HG03045 (cell line): ENCODE measurements at regions not wholly inside any gene's neighbourhood (a gene's known extent, or its start where the extent isn't known, plus 50 kb on each side); places are given as distances from the start of the nearest gene placed in this dataset.

Experiments
- ATAC-seq: cut with Tn5 transposase; IDR thresholded peaks from one replicate; pipeline ENCODE4 v1.9.1; 2021; ENCODE audit warnings: mild to moderate bottlenecking, moderate library complexity; ENCODE audit not compliant: unreplicated experiment

DNA sequence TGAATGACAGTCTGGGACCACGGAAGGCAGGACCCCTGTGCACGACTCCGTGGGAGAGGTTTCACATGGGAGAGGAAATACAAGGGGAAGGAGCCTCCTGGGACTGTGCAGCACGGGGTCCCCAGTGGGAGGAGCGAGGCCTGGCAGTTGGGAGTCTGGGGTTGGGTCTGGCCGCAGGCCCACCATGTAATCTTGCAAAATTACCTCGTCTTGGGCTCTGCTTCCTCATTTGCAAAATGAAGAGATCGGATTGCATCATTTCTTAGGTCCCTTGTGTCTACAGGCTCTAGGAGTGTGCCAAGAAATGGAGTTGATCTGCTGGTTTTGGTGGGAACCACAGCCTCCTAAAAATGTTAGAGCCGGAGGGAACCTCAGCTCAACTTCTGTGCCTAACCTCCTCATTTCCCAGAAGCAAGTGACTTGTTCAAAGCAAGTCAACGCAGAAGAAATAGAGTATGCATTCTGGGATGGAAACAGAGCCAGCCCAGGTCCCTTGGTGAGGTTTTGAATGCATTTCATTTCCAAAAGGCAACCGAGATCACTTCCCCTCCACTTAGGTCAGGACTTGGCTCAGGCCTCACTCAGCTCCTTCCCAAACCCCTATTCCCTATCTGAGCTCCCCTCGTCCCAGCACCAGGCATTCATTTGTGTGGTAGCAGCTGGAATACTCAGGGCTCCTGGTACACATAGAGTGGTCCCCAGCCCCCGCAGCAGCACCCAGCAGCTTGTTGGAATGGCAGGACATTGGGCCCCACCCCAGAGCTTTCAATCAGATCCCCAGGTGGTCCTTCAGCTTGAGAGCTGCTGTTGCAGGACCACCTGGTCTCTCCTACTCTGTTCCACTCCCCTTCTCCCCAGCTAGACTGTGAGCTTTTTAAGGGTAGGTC lies 267.7 kb downstream of the XXYLT1 start:
- no peak for ATAC-seq

DNA sequence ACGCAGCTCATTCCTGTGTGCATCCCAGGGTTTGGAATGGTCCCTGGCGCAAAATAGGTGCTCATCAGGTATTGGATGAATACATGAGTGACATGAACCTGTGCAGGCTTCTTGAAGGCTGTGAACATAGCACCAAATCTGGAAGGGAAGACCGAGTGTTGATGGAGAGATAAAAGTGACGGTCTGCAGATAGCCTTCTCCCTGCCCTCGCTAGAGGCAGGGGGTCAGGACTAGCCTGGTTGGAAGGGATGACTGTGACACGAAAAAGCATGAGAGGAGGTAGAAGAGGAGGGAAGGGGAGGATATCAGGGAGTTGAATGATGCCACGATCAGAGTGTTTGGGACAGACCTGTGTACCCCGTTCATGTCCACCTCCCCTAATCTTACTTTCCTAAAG lies 267.1 kb downstream of the XXYLT1 start:
- no peak for ATAC-seq

DNA sequence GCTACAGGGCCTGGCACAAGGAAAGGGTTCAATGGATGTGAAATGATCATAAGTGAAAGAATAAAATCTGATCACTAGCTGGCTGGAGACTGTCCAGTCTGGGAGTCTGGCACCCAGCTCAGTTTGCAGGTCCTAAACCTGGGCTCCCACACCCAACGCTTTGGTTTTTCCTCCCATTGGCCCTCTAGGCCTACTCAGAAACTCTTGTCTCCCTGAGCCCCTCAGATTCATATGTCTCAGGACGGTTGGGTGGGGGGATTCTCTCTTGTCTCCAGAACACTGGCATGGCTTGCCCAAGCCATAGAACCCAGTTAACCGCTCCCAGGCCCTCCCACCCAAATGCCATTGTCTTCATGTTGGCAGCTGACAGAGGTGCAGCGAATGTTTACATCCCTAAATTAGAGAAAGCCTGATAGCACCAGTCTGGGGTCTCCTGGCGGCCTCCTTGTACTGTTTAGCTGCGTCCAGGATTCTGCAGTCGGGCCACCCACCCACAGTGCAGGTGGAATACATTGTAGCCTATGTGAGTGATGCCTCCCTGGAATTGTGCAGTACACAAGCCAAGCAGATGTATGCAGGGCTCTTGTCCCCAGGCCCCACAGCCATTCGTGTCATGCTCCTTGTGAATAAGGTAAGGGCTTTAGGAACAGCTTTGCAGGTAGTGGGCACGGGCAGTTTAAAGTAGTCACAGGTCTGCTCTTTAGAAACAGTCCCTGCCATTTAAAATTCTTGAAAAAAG lies 266.3 kb downstream of the XXYLT1 start:
- ATAC-seq, result no peak

DNA sequence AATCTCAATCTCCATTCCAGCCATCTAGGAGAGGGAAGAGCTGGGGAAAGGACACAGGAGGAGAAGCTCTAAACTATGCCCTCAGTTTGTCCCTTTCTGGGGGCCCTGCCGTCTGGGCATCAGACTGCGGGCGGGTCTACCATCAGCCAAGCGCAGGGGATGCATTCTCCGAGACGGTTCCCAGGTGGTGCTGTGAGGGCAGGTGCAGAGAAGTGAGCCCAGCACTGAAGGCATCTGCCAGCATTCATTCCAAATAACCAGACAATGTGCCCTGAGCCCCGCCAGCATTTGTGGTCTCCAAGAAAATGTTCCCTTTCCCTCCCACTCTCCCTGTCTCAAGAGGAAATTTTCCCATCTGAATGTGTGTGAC lies 265.7 kb downstream of the XXYLT1 start:
- ATAC-seq, result no peak

DNA sequence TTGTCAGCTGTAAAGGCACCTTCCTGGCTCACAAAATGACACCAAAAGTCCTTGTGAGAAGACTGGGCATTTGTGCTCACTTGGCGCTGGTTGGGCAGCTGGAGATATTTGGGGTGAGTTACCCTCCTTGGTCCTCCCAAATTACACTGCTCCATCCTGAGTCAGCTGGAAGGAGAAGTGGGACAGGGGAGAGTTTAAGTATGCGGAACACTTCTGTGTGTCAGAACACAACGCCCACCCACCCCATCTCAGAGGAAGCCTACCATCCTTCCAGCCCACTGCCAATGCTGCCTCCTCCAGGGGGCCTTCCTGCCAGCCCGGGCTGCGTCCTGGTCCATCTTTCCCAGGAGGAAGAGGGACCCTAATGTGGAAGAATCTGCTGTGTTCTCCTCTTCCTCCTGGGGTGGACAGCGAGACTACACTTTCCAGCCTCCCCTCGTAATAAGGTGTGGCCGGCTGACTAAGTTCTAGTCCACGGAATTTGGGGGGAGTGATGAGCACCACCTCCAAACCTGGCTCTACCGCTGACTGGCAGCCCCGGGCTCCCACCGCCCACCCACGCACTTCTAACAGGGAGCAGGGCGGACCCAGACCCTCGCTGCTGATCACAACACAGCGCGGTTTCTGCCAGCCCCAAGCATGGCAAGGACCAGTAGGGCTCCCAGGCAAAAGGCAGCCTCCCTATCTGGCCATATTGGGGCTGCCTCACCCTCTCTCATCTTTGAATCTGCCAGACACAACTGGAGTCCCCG lies 265.0 kb downstream of the XXYLT1 start:
- ATAC-seq, result no peak

DNA sequence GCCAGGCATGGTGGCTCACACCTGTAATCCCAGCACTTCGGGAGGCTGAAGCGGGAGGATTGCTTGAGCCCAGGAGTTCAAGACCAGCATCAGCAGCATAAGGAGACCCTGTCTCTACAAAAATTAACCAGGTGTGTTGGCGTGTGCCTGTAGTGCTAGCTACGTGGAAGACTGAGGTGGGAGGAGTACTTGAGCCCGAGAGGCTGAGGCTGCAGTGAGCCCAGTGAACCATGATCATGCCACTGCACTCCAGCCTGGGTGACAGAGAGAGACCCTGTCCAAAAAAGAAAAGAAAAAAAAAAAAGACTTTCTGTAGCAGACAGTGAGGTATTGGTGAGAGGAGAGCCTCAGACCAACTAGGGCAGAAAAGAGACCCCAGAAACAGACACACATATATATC lies 263.8 kb downstream of the XXYLT1 start:
- ATAC-seq, result no peak

DNA sequence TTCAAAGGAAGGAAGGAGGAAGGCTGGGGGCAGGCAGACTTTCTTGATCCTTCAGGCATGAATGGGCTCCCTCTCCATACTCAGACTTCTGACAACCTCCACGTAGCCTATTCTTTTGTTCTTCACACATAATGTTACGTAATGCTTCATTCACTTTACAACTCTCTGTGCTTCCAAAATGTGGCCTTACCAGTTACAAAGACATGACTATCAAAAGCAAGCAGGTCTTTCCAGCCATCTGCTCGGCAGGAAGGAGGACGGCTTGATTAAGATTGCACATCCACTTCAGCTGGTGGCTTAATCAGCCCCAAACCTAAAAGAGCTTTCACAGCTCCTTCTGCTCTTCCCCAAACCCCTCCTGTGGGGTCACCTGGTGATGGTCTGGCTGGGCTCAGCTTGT lies 263.2 kb downstream of the XXYLT1 start:
- ATAC-seq, result no peak

DNA sequence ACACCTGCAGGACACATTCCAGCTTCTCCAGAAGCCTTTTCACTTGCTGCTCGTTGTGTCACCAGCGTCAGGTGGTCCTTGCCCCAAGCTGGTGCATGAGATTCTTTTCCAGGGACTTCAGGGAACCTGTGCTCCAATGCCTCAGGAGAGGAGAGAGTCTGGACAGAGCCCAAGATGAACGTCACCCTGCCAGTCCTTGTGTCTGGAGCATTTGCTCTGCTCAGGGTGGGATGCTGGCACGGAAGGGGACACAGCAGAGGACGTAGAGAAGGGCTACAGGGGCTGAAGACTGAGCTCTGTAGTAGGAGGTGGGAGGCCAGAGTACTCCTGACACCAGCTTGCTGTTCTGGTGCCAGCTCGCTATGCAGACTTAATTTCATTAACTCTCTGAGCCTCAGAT lies 262.1 kb downstream of the XXYLT1 start:
- ATAC-seq, result no peak

DNA sequence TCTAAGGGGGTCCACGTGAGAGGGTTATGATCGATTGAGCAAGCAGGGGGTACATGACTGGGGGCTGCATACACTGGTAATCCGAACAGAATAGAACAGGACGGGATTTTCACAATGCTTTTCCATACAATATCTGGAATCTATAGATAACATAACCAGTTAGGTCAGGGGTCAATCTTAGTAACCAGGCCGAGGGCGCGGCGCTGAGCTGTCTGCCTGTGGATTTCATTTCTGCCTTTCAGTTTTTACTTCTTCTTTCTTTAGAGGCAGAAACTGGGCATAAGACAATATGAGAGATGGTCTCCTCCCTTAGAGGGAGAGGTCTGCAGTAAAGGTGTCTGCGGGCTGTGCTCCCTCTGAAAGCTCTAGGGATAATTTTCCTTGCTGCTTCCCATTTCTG lies 261.3 kb downstream of the XXYLT1 start:
- no peak for ATAC-seq

DNA sequence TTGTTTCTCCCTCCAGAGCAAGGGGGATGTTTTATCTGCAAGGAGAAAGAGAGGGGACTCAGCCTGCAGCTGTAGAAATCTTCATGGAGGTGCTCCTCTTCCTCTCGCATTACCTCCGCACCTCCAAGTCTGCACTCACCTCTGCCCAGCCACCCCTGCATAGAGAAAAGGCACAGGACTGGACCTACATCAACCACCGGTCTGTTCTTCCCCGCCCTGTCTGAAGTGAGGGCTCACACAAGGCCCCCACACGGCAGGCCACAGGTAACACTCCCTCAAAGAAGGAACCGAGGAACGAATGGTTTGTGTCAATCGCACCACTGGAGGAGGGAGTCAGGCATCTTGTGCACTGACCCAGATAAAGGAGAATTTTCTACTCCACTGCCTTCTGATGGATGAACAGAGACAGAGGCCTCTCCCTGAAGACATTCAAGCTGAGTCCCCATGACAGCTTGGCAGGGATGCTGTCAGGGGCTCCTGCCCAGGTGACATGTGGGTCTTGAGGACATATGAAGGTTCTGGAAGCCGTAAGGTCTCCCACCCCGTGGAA lies 260.3 kb downstream of the XXYLT1 start:
- ATAC-seq, result no peak

DNA sequence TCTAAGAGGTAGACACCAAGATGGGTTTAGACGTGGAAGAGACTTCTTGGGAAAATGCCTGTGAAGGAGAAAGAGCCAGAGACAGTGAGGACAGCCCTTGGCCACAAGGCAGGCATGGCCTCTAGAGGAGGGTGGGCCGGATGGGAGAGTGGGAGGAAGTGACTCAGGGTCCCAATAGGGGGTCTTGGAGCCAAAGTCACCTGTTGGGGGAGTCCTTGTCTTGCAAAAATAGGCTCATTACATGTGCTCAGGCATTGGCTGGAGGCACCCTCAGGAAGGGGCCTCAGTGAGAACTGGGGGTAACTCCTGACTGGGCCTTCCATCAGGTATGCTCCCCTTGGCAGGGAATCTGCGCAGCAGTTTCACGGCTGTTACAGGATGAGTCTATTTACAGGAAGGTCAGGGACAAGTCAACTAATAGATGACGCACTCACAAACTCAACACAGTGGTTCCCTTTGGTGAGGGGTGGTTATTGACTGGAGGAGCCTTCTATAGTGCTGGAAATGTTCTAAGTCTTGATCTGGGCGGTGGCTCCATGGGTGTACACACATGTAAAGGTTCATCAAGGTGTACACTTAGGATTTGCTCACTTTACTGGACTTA lies 259.6 kb downstream of the XXYLT1 start:
- no peak for ATAC-seq

DNA sequence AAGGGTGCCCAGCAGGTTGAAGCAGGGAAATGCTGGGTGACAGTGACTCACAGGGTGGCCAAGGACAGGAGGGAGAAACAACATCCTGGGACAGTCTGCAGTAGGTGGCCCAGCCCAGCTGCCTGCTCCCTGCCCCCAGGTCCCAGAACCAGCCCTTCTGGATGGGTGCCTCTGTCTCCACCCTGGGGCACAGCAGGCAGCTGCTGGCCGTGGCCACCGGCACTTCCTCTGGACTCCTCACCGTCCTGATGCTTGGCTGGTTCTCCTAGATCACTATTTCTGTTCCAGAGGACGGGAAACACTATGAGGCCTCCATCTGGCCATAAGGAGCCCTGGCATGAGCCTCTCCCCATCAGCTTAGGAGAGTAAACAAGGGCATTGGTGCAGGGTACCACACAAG lies 258.9 kb downstream of the XXYLT1 start:
- ATAC-seq, result no peak

DNA sequence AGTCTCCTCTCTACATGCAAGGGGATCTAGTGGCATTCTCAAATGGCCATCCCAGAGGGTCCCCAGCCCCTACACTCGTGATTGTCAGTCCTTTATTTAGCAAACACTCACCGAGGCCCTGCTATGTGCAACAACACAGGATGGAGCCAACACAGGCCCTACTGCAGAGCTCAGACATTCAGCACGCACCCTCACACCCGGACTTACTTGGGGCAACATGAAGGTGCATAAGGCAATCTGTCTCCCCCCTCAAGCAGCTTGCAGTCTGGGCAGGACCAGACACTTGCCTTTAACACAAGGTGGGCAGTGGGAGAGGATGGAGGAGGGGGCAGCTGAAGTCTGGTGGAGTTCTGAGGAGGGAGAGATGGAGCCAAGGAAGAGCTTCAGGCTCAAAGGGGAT lies 258.4 kb downstream of the XXYLT1 start:
- ATAC-seq, result no peak

DNA sequence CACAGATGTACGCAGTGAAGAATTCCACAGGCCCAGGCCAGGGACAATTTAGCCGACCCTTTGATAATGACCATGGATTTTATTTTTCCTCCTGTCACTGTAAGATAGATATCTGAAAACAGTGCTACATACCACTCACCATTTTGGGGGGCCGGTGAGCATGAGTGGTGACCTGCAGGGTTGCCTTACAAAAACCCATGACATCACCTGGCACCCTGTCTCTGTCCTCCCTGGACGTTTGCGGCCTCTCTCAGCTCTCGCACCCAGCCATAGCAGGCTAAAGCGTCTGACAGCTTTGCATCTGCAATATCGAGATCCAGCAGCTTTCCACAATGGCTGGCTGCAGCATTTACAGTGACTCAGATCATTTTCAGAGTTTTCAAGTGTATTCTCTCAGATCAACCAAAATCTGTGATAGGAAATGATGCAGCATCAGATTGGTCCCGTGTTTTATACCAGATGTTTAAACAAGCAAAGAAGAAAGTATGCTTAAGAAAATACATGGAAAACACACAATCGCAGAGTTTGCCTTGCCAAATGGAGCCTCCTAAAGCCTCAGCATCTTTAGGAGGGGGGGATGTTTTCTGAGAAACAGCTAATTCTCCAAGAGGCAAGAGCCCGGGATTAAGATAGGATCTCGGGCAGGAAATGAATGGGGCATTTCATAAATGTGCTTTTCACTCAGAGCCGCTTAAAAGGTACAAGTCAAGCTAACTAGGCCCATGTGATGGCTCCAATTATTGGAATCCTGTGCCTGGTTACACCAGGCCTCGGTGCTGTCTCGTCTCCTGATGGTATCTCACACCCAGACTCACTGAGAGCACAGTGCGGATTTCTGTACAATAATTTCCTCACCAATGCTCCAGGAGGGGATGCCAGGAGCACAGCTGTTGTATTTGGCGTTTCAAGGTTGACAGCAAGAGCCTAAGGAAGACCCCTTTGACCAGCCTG lies 257.3 kb downstream of the XXYLT1 start:
- ATAC-seq, result no peak

DNA sequence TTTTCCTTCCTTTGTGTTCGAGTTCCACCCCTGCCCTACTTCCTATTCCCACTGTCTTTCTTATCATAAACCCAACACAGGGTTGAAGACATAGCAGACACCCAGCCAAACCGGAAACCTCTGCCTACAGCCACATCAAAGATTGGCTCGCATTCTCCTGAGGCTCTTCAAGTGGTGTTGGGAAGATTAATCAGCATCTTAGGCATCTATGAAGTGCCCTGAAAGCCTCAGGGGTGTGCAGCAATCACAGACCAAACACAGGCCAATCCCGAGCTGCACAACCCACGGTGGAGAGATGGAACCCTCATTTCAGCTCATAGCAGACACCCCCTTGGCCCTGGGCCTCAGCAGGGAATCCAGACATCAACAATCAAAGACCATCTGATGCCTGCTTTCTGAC lies 255.9 kb downstream of the XXYLT1 start:
- ATAC-seq, result no peak

DNA sequence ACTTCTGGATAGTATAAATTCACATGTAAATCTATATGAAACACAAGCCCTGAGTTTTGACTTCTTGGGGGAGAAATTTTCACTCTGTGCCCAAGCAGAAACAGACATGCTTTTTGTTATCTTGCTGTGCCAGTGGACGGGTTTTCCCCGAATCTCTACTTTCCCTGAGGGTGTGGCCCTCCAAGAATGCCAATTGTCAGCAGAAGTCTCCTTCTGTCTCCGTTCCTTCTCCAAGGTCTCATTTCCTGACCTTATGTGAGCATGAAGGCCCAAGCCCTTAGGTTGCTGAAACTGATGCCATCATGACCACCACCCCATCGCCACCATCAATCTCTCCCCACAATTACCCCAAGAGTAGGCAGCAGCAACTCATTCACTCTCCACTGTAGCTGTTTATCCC lies 253.8 kb downstream of the XXYLT1 start:
- ATAC-seq, result no peak
